ENCODE measurements at regions not wholly inside any gene's neighbourhood (a gene's known extent, or its start where the extent isn't known, plus 50 kb on each side); places are given as distances from the start of the nearest gene placed in this dataset.

DNA sequence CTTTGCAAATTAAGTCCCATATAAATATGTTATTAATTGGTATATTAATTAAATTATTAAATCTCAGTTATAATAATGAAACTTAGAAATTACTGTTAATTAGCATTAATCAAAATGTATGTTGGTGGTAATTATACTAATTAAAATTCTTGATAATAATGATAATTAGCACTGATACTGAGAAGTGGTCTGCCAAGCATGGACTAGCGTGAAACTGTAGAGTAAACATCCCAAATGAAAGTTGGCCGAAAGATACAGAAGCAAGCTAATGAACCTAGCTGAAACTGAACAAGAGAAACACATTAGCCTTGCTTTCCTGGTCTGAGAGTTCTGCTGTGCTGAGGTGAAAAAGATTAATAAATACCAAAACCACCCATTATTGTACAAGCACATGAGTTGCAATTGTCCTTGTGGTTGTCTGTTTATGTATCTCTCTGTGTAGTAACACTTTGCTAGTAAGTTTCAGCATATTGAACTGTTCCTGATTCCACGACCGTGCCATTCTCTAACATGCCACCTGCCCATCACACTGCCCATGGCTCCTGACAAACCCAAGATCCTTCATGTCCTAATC is 341.8 kb downstream of the PLPP3 start:
- TF ChIP-seq TAF1 (IDR thresholded peaks at IDR 0.05; ENCODE audit: low read depth) (no peak), CEBPB (IDR thresholded peaks at IDR 0.05) (no peak), YY1 (IDR thresholded peaks at IDR 0.05; ENCODE audit: low read depth) (no peak), EGR1 (IDR thresholded peaks at IDR 0.05) (no peak), FOXM1 (IDR thresholded peaks at IDR 0.05; ENCODE audit: borderline replicate concordance, low read depth) (no peak), TEAD4 (IDR thresholded peaks at IDR 0.05) (no peak), TCF12 (IDR thresholded peaks at IDR 0.05; ENCODE audit: low read depth) (no peak), RAD21 (IDR thresholded peaks at IDR 0.05; ENCODE audit: low read depth) (no peak), CREB1 (IDR thresholded peaks at IDR 0.05; ENCODE audit: low read depth) (no peak), EP300 (IDR thresholded peaks at IDR 0.05; ENCODE audit: borderline replicate concordance) (no peak), NFIC (IDR thresholded peaks at IDR 0.05) (no peak)
- TF ChIP-seq, protein P1, sequence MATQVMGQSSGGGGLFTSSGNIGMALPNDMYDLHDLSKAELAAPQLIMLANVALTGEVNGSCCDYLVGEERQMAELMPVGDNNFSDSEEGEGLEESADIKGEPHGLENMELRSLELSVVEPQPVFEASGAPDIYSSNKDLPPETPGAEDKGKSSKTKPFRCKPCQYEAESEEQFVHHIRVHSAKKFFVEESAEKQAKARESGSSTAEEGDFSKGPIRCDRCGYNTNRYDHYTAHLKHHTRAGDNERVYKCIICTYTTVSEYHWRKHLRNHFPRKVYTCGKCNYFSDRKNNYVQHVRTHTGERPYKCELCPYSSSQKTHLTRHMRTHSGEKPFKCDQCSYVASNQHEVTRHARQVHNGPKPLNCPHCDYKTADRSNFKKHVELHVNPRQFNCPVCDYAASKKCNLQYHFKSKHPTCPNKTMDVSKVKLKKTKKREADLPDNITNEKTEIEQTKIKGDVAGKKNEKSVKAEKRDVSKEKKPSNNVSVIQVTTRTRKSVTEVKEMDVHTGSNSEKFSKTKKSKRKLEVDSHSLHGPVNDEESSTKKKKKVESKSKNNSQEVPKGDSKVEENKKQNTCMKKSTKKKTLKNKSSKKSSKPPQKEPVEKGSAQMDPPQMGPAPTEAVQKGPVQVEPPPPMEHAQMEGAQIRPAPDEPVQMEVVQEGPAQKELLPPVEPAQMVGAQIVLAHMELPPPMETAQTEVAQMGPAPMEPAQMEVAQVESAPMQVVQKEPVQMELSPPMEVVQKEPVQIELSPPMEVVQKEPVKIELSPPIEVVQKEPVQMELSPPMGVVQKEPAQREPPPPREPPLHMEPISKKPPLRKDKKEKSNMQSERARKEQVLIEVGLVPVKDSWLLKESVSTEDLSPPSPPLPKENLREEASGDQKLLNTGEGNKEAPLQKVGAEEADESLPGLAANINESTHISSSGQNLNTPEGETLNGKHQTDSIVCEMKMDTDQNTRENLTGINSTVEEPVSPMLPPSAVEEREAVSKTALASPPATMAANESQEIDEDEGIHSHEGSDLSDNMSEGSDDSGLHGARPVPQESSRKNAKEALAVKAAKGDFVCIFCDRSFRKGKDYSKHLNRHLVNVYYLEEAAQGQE (IDR thresholded peaks at IDR 0.05; ENCODE audit: low read depth): no peak
- TF ChIP-seq, protein P2, sequence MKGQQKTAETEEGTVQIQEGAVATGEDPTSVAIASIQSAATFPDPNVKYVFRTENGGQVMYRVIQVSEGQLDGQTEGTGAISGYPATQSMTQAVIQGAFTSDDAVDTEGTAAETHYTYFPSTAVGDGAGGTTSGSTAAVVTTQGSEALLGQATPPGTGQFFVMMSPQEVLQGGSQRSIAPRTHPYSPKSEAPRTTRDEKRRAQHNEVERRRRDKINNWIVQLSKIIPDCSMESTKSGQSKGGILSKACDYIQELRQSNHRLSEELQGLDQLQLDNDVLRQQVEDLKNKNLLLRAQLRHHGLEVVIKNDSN (IDR thresholded peaks at IDR 0.05): no peak

DNA sequence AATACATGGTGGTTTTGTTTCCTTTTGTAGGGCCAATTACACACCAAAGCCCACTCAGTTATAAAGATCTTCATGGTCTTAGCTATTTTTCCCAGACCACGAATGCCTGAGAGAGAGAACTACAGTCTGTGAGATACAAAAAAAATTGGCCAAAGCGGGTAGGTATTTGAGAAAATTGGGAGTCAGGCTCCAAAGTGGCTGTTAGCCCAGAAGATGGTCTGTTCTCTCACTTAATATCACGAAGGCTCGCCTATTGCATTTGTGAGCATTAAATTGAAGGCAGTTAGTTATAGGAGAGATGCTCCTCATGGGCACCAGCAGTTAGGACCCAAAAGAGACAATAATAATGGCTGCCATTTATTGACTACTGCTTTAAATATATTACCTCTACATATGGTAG is 342.7 kb downstream of the PLPP3 start:
- TF ChIP-seq FOXM1 (IDR thresholded peaks at IDR 0.05; ENCODE audit: borderline replicate concordance, low read depth): no peak
- TF ChIP-seq NFIC (IDR thresholded peaks at IDR 0.05): no peak
- TF ChIP-seq TEAD4 (IDR thresholded peaks at IDR 0.05): no peak
- no peak for TF ChIP-seq EP300 (IDR thresholded peaks at IDR 0.05; ENCODE audit: borderline replicate concordance)
- TF ChIP-seq, protein P1 (IDR thresholded peaks at IDR 0.05; ENCODE audit: low read depth): no peak
- TF ChIP-seq, protein P3, sequence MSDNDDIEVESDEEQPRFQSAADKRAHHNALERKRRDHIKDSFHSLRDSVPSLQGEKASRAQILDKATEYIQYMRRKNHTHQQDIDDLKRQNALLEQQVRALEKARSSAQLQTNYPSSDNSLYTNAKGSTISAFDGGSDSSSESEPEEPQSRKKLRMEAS (IDR thresholded peaks at IDR 0.05): no peak
- TF ChIP-seq, protein P2 (IDR thresholded peaks at IDR 0.05): no peak
- no peak for TF ChIP-seq ZBTB7A (IDR thresholded peaks at IDR 0.05; ENCODE audit: low read depth)
- no peak for TF ChIP-seq YY1 (IDR thresholded peaks at IDR 0.05; ENCODE audit: low read depth)
- TF ChIP-seq EGR1 (IDR thresholded peaks at IDR 0.05): no peak
- no peak for TF ChIP-seq RAD21 (IDR thresholded peaks at IDR 0.05; ENCODE audit: low read depth)
- TF ChIP-seq TAF1 (IDR thresholded peaks at IDR 0.05; ENCODE audit: low read depth): no peak
- no peak for TF ChIP-seq TCF12 (IDR thresholded peaks at IDR 0.05; ENCODE audit: low read depth)
- no peak for TF ChIP-seq CREB1 (IDR thresholded peaks at IDR 0.05; ENCODE audit: low read depth)
- TF ChIP-seq CEBPB (IDR thresholded peaks at IDR 0.05): no peak

DNA sequence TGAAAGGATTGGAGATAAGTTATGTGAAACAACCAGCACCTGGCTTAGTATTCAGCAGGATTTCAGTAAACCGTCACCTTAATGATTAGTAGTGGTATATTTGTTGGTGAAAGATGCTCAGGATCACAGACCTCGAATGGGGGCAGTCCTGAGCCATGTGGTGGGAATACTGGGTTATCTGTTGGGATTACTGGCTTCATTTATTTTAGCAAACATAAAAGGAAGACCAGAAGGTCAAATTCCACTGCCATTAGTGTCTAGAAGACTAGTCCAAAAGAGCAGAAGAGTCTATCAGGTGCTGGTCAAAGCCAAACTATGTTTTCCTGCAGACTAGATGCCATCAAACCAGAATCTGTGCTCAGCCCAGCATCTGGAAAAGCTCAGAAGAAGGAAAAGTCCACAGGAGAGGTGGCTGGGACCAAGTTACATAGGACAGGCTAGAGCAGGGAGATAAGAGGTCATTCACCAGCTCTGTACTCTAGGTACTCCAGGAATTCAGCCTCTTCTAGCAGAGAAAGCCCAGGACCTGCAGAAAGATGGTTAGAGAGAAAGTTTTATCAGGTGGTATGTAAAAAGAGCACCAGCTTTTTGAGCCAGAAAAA is 343.4 kb downstream of the PLPP3 start:
- no peak for TF ChIP-seq CEBPB (IDR thresholded peaks at IDR 0.05)
- no peak for TF ChIP-seq NFIC (IDR thresholded peaks at IDR 0.05)
- TF ChIP-seq, protein P2 (IDR thresholded peaks at IDR 0.05): no peak

DNA sequence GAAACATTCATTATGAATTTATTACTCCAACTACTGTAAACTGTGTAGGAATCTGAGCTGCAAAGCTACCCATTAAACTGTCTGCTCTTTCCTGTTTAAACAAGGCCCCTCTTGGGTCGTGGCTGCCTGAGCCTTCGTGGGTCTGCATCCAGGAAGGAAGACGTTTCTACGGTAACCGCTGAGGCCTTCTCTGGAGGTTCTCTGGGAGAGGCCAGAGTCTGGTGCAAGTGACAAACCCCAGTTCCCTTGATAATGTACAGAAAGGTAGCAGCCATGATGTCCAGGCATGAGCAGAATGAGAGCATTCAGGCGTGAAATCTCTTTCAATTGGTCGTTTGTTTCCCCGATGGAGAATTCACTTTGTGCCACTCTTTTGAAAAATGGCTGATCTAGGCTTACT is 350.2 kb downstream of the PLPP3 start:
- no peak for TF ChIP-seq NFIC (IDR thresholded peaks at IDR 0.05)
- TF ChIP-seq, protein P2 (IDR thresholded peaks at IDR 0.05): no peak
- no peak for TF ChIP-seq ZBTB7A (IDR thresholded peaks at IDR 0.05; ENCODE audit: low read depth)

DNA sequence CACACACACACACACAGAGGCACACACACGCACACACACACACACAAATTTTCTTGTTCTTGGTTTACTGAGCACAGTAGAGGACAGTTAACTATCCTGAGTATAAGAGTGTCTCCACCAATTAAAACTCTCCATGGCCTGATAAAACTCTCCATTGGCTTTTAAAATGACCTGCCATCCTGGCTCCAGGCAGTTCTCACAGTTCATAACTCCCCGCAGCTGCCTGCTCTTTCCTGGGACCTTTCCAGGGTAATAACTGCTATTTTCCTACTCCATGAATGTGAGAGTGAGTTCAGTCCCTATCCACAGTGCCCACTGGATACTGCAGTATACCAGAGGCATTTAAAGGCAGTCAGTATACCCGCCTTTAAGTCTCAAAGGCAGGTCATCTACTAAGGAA is 351.5 kb downstream of the PLPP3 start:
- no peak for TF ChIP-seq RAD21 (IDR thresholded peaks at IDR 0.05; ENCODE audit: low read depth)
- no peak for TF ChIP-seq TCF12 (IDR thresholded peaks at IDR 0.05; ENCODE audit: low read depth)
- TF ChIP-seq FOXM1 (IDR thresholded peaks at IDR 0.05; ENCODE audit: borderline replicate concordance, low read depth): no peak
- TF ChIP-seq EP300 (IDR thresholded peaks at IDR 0.05; ENCODE audit: borderline replicate concordance): no peak
- TF ChIP-seq, protein P2 (IDR thresholded peaks at IDR 0.05): no peak
- no peak for TF ChIP-seq YY1 (IDR thresholded peaks at IDR 0.05; ENCODE audit: low read depth)
- TF ChIP-seq CEBPB (IDR thresholded peaks at IDR 0.05): no peak
- TF ChIP-seq, protein P1 (IDR thresholded peaks at IDR 0.05; ENCODE audit: low read depth): no peak
- TF ChIP-seq NFIC (IDR thresholded peaks at IDR 0.05): no peak
- TF ChIP-seq TAF1 (IDR thresholded peaks at IDR 0.05; ENCODE audit: low read depth): no peak
- TF ChIP-seq, protein P3 (IDR thresholded peaks at IDR 0.05): no peak
- TF ChIP-seq TEAD4 (IDR thresholded peaks at IDR 0.05): no peak
